Upper lobe of left lung (tissue), 6 donors: ENCODE measurements at regions not wholly inside any gene's neighbourhood (a gene's known extent, or its start where the extent isn't known, plus 50 kb on each side); places are given as distances from the start of the nearest gene placed in this dataset.

Experiments used
- ATAC-seq, 2 donors: fragments of 200-7000 bp; cut with Tn5 transposase; one replicate each; pipeline ENCODE4 v1.9.1; 2022; ENCODE audit warnings: mild to moderate bottlenecking in 2 of 2, moderate library complexity in 2 of 2; ENCODE audit not compliant: low FRiP score in 2 of 2
- DNase-seq, 2 donors: peaks; one replicate each; pipeline ENCODE4 v3.0.0-alpha.2; 2019 to 2020
- H3K27ac ChIP-seq, 4 donors: fragments of 200-600 bp; sonication (generic); one replicate each; pipeline ENCODE4 v1.5.1; 2016 to 2019
- H3K27me3 ChIP-seq, 4 donors: fragments of 200-600 bp; sonication (generic); one replicate each; pipeline ENCODE4 v1.5.1; 2017 to 2019
- H3K36me3 ChIP-seq, 4 donors: fragments of 200-600 bp; sonication (generic); one replicate each; pipeline ENCODE4 v1.5.1; 2016 to 2019
- H3K4me1 ChIP-seq, 4 donors: fragments of 200-600 bp; sonication (generic); one replicate each; pipeline ENCODE4 v1.5.1; 2018 to 2019
- H3K4me3 ChIP-seq, 4 donors: fragments of 200-600 bp; sonication (generic); one replicate each; pipeline ENCODE4 v1.5.1; 2017 to 2019; ENCODE audit warnings: mild to moderate bottlenecking in 2 of 4, moderate library complexity in 1 of 4
- H3K9me3 ChIP-seq, 4 donors: fragments of 200-600 bp; sonication (generic); one replicate each; pipeline ENCODE4 v1.5.1; 2018 to 2019
- EP300 ChIP-seq, 4 donors: sonication (generic); formaldehyde crosslinking; IDR thresholded peaks; one replicate each; pipeline ENCODE4 v1.5.1; 2017; ENCODE audit warnings: antibody characterized with exemption in 4 of 4, control low read depth in 2 of 4
- POLR2A ChIP-seq, 4 donors: fragments of 450-650 bp; IDR thresholded peaks; one replicate each; pipeline ENCODE4 v1.5.1; 2016 to 2017; ENCODE audit warnings: antibody characterized with exemption in 4 of 4, mild to moderate bottlenecking in 2 of 4
- POLR2AphosphoS5 ChIP-seq, 2 donors: sonication (generic); formaldehyde crosslinking; IDR thresholded peaks; one replicate each; pipeline ENCODE4 v1.5.1; 2017; ENCODE audit warnings: antibody characterized with exemption in 2 of 2
- WGBS, 2 donors: methylation state at CpG; one replicate each; pipeline ENCODE4 v1.1.5; 2017 to 2018; 5-methylcytosine and 5-hydroxymethylcytosine counted together
- TF ChIP-seq, protein P1 (sequence below), 6 experiments: fragments of 450-650 bp in 4 of 6; fragments of 200-600 bp in 2 of 6; sonication (generic) in 2 of 6; IDR thresholded peaks; one replicate each; pipeline ENCODE4 v1.5.1; 2016 to 2019; ENCODE audit warnings: antibody characterized with exemption in 6 of 6
- donor health status: DM: no; HTN: no; CAD: no; lungs with moderate emphysema.
- donor health status: DM: no; HTN: yes; CAD: no; lungs with severe emphysema.

DNA sequence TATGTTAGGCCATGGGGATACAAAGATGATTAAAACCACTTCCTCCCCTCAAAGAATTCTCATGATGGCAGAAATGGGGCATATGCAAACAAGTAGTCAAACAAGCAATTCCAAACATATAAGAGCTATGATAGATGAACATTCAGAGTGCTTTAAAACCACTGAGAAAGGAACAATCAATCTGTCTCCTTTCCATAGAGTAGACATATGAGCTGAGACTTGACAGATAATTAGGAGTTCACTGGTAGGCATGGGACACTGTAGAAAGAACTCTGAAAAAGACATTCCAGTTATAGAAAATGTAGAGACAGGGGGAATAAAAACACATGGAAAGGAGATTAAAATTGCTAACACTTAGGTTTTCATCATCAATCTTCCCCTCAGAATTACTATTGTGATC is 372.8 kb downstream of the KLHL4 start:
- no peak overlapping the region for H3K4me3 ChIP-seq
- no peak for ATAC-seq
- no peaks in the 10 kb centered on the region for H3K27me3 ChIP-seq
- no peak for DNase-seq
- no peaks in the 10 kb centered on the region for H3K9me3 ChIP-seq
- H3K36me3 ChIP-seq: no peaks in the 10 kb centered on the region
- no peak overlapping the region for H3K27ac ChIP-seq
- H3K4me1 ChIP-seq: no peaks in the 10 kb centered on the region
- TF ChIP-seq, protein P1, sequence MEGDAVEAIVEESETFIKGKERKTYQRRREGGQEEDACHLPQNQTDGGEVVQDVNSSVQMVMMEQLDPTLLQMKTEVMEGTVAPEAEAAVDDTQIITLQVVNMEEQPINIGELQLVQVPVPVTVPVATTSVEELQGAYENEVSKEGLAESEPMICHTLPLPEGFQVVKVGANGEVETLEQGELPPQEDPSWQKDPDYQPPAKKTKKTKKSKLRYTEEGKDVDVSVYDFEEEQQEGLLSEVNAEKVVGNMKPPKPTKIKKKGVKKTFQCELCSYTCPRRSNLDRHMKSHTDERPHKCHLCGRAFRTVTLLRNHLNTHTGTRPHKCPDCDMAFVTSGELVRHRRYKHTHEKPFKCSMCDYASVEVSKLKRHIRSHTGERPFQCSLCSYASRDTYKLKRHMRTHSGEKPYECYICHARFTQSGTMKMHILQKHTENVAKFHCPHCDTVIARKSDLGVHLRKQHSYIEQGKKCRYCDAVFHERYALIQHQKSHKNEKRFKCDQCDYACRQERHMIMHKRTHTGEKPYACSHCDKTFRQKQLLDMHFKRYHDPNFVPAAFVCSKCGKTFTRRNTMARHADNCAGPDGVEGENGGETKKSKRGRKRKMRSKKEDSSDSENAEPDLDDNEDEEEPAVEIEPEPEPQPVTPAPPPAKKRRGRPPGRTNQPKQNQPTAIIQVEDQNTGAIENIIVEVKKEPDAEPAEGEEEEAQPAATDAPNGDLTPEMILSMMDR (IDR thresholded peaks at IDR 0.05): no peak
- TF ChIP-seq EP300 (IDR thresholded peaks at IDR 0.05): no peak
- TF ChIP-seq POLR2AphosphoS5 (IDR thresholded peaks at IDR 0.05): no peak
- TF ChIP-seq POLR2A (IDR thresholded peaks at IDR 0.05): no peak

DNA sequence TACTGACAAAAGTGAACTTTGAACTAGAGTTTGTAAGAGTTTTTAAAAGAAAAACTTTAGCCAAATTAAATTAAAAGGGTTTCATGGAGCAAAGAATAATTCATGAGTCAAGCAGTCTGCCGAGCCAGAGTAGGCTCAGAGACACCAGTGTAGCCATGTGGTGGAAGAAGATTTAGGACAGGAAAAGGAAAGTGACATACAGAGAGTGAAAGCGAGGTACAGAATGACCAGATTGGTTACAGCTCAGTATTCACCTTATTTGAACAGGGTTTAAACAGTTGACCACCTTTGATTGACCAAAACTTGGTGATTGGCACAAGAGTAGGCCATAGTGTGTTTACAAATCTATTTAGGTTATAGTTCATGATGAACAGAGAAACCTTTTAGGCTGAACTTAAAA is 377.8 kb downstream of the KLHL4 start:
- TF ChIP-seq, protein P1 (IDR thresholded peaks at IDR 0.05): no peak
- TF ChIP-seq POLR2AphosphoS5 (IDR thresholded peaks at IDR 0.05) (no peak), EP300 (IDR thresholded peaks at IDR 0.05) (no peak), POLR2A (IDR thresholded peaks at IDR 0.05) (no peak)
- DNase-seq (no peak), ATAC-seq (no peak)
- H3K27me3 ChIP-seq: no peaks in the 10 kb centered on the region
- 73 to 84% methylated on average over 2 of the region's 2 CpGs for WGBS, 2 donors
- no peaks in the 10 kb centered on the region for H3K4me1 ChIP-seq
- no peaks in the 10 kb centered on the region for H3K36me3 ChIP-seq
- no peak overlapping the region for H3K27ac ChIP-seq
- H3K4me3 ChIP-seq: no peak overlapping the region
- H3K9me3 ChIP-seq: no peaks in the 10 kb centered on the region

DNA sequence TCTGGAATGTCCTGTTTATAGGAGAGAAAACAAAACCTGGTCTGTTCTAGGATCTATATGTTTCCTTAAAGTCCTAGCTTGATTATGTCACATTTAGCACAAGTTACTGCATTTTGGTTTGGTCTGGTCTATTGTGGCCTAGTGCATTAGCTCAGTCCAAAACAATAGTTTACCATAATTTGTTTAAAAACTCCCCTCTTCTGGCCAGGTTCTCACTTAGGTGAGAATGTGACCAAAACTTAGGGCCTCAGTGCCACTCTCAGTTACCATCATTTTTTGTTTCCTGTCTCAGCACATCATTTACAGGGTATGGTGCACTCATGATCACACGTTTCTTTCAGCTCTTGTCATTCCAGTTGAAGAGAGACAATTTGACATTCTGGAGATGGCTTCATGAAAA is 378.5 kb downstream of the KLHL4 start:
- no peaks in the 10 kb centered on the region for H3K36me3 ChIP-seq
- no peak overlapping the region for H3K27ac ChIP-seq
- ATAC-seq: no peak
- H3K4me3 ChIP-seq: no peak overlapping the region
- WGBS, 2 donors: 46 to 64% methylated on average over 1 of the region's 1 CpG
- H3K27me3 ChIP-seq: no peaks in the 10 kb centered on the region
- no peak for DNase-seq
- H3K9me3 ChIP-seq: no peaks in the 10 kb centered on the region
- no peaks in the 10 kb centered on the region for H3K4me1 ChIP-seq
- TF ChIP-seq POLR2AphosphoS5 (IDR thresholded peaks at IDR 0.05): no peak
- no peak for TF ChIP-seq POLR2A (IDR thresholded peaks at IDR 0.05)
- TF ChIP-seq EP300 (IDR thresholded peaks at IDR 0.05): no peak
- TF ChIP-seq, protein P1 (IDR thresholded peaks at IDR 0.05): no peak

DNA sequence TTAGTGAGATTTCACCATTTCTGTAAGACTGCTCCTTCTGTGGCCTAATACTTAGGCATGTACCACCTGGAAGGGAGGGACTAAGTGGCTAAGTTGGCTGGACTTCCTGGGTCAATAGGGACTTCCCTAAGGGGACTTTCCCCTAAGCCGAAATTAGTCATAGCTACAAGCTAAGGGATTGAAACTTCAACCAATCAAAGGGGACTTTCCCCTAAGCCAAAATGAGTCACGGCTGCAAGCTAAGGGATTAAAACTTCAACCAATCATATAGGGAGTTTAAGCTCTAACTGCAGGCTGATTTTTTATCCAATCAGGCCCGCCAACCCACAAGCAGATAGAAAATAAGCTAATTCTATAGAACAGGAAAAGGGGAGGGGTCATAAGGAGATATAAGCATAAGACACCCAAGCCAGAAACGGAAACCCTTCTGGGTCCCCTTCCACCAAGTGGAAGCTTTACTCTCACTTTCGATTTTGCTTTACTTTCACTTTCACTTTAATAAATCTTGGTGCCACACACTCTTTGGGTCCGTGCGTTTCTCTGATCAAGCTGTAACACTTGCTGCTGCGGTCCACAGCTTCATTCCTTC is 382.8 kb downstream of the KLHL4 start:
- Histone ChIP-seq H3K4me3 (no peak overlapping the region), H3K27ac (no peak overlapping the region), H3K4me1 (no peaks in the 10 kb centered on the region), H3K36me3 (no peaks in the 10 kb centered on the region), H3K9me3 (no peaks in the 10 kb centered on the region), H3K27me3 (no peaks in the 10 kb centered on the region)
- TF ChIP-seq, protein P1 (IDR thresholded peaks at IDR 0.05): no peak
- no peak for TF ChIP-seq POLR2A (IDR thresholded peaks at IDR 0.05)
- TF ChIP-seq POLR2AphosphoS5 (IDR thresholded peaks at IDR 0.05): no peak
- no peak for TF ChIP-seq EP300 (IDR thresholded peaks at IDR 0.05)
- DNase-seq: no peak
- ATAC-seq: no peak
- 58 to 90% methylated on average over 6 to 8 of the region's 8 CpGs for WGBS, 2 donors

DNA sequence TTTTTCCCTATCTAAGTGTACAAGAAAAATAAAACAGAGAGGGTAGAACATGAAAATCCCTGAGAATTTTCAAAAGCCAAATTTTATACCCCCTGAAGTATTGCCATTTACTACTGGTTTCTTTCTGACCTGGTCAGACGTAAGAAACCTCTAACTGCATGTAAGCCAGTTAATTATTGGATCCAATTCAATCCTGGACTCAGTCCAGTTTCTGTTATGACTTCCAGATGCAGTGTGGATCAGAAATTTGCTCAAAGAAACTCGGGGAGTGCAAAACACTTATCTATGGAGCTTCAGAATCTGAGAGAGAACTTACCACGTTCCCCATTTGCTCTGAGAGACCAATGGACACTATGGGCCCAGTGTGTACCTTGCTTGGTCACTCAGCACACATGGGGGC is 383.5 kb downstream of the KLHL4 start:
- DNase-seq (no peak), ATAC-seq (no peak)
- Histone ChIP-seq H3K4me1 (no peaks in the 10 kb centered on the region), H3K27ac (no peak overlapping the region), H3K27me3 (no peaks in the 10 kb centered on the region), H3K4me3 (no peak overlapping the region), H3K36me3 (no peaks in the 10 kb centered on the region), H3K9me3 (no peaks in the 10 kb centered on the region)
- TF ChIP-seq, protein P1 (IDR thresholded peaks at IDR 0.05): no peak
- no peak for TF ChIP-seq POLR2A (IDR thresholded peaks at IDR 0.05)
- no peak for TF ChIP-seq POLR2AphosphoS5 (IDR thresholded peaks at IDR 0.05)
- no peak for TF ChIP-seq EP300 (IDR thresholded peaks at IDR 0.05)
- 57 to 86% methylated on average over 1 to 3 of the region's 3 CpGs for WGBS, 2 donors
